IPS-18a (cell line): ENCODE measurements at regions not wholly inside any gene's neighbourhood (a gene's known extent, or its start where the extent isn't known, plus 50 kb on each side); places are given as distances from the start of the nearest gene placed in this dataset.
"Not testable (repeated sequence)": the region's sequence is repeated elsewhere in the genome, so short reads cannot be mapped to it uniquely, and the experiment has no call there.

Source experiments
- H3K27ac ChIP-seq: one replicate; pipeline ENCODE4 v1.5.1; 2013; ENCODE audit warnings: low read length
- H3K27me3 ChIP-seq: one replicate; pipeline ENCODE4 v1.6.1; 2013; ENCODE audit warnings: mild to moderate bottlenecking, low read length; ENCODE audit not compliant: control insufficient read depth, insufficient read depth
- H3K36me3 ChIP-seq: one replicate; pipeline ENCODE4 v1.6.1; 2013; ENCODE audit warnings: low read depth, low read length; ENCODE audit not compliant: control insufficient read depth
- H3K4me1 ChIP-seq: one replicate; pipeline ENCODE4 v1.6.1; 2013; ENCODE audit warnings: low read depth, low read length; ENCODE audit not compliant: control insufficient read depth
- H3K4me3 ChIP-seq: one replicate; pipeline ENCODE4 v1.5.1; 2013; ENCODE audit warnings: low read length
- H3K9ac ChIP-seq: one replicate; pipeline ENCODE4 v1.6.1; 2013; ENCODE audit warnings: mild to moderate bottlenecking, low read length, moderate library complexity
- H3K9me3 ChIP-seq: one replicate; pipeline ENCODE4 v1.6.1; 2013; ENCODE audit warnings: low read depth, low read length; ENCODE audit not compliant: control insufficient read depth

GRCh38 chr21:13827666-13828065, 218.1 kb downstream of the POTED start:
- peaks cover 16% of the 10 kb centered on the region for H3K9me3 ChIP-seq
- H3K27me3 ChIP-seq, H3K9ac ChIP-seq, H3K27ac ChIP-seq, H3K4me3 ChIP-seq, H3K36me3 ChIP-seq, H3K4me1 ChIP-seq: not testable (repeated sequence)

- H3K4me3 ChIP-seq: no peak overlapping the region
- no peaks in the 10 kb centered on the region for H3K4me1 ChIP-seq
- H3K9ac ChIP-seq: no peak overlapping the region
- no peaks in the 10 kb centered on the region for H3K36me3 ChIP-seq
- peaks cover 16% of the 10 kb centered on the region for H3K9me3 ChIP-seq
- H3K27me3 ChIP-seq: no peaks in the 10 kb centered on the region
- H3K27ac ChIP-seq: no peak overlapping the region
Observed at GRCh38 chr21:13827201-13827600, 217.6 kb downstream of the POTED start.

GRCh38 chr21:13826511-13826910, 216.9 kb downstream of the POTED start:
- H3K9ac ChIP-seq, H3K27ac ChIP-seq, H3K27me3 ChIP-seq, H3K4me1 ChIP-seq, H3K36me3 ChIP-seq, H3K4me3 ChIP-seq: not testable (repeated sequence)
- peaks cover 17% of the 10 kb centered on the region for H3K9me3 ChIP-seq

GRCh38 chr21:13825218-13825778, 215.7 kb downstream of the POTED start:
- H3K27ac ChIP-seq, H3K36me3 ChIP-seq, H3K27me3 ChIP-seq, H3K4me1 ChIP-seq, H3K4me3 ChIP-seq, H3K9ac ChIP-seq: not testable (repeated sequence)
- H3K9me3 ChIP-seq: peaks cover 21% of the 10 kb centered on the region

GRCh38 chr21:13820286-13820685, 210.7 kb downstream of the POTED start:
- not testable (repeated sequence) for H3K36me3 ChIP-seq, H3K27me3 ChIP-seq, H3K4me3 ChIP-seq, H3K4me1 ChIP-seq, H3K9ac ChIP-seq, H3K27ac ChIP-seq
- peaks cover 20% of the 10 kb centered on the region for H3K9me3 ChIP-seq

GRCh38 chr21:13812191-13812590, 202.6 kb downstream of the POTED start:
- not testable (repeated sequence) for H3K27me3 ChIP-seq, H3K36me3 ChIP-seq, H3K4me3 ChIP-seq, H3K9me3 ChIP-seq, H3K9ac ChIP-seq, H3K27ac ChIP-seq, H3K4me1 ChIP-seq

GRCh38 chr21:13810559-13810958, 201.0 kb downstream of the POTED start:
- not testable (repeated sequence) for H3K9me3 ChIP-seq, H3K36me3 ChIP-seq, H3K27me3 ChIP-seq, H3K4me3 ChIP-seq, H3K4me1 ChIP-seq, H3K9ac ChIP-seq, H3K27ac ChIP-seq

GRCh38 chr21:13806444-13806843, 196.9 kb downstream of the POTED start:
- not testable (repeated sequence) for H3K9ac ChIP-seq, H3K27me3 ChIP-seq, H3K36me3 ChIP-seq, H3K27ac ChIP-seq, H3K9me3 ChIP-seq, H3K4me1 ChIP-seq, H3K4me3 ChIP-seq

GRCh38 chr21:13802757-13803156, 193.2 kb downstream of the POTED start:
- not testable (repeated sequence) for H3K4me3 ChIP-seq, H3K4me1 ChIP-seq, H3K36me3 ChIP-seq, H3K27ac ChIP-seq, H3K9ac ChIP-seq, H3K27me3 ChIP-seq
- peaks cover 16% of the 10 kb centered on the region for H3K9me3 ChIP-seq
